OCI-LY7 (cell line): ENCODE measurements at regions not wholly inside any gene's neighbourhood (a gene's known extent, or its start where the extent isn't known, plus 50 kb on each side); places are given as distances from the start of the nearest gene placed in this dataset.

Experiments used
- BruUV-seq: library from RNA; stranded (reverse); fragments of 400-500 nt; replicated peaks from 2 replicates; lab custom pipeline; 2021; lab: Mats Ljungman, UMichigan
- CTCF ChIA-PET: fragments of 300-600 bp; sonication (Branson Sonifier 250); formaldehyde crosslinking; loops from one replicate; lab custom pipeline; 2022; ENCODE audit warnings: antibody characterized with exemption; ENCODE audit not compliant: unreplicated experiment; lab: Charles Lee
- POLR2A ChIA-PET: fragments of 300-600 bp; sonication (Branson Sonifier 250); formaldehyde crosslinking; loops from one replicate; lab custom pipeline; 2022; ENCODE audit warnings: antibody characterized with exemption; lab: Charles Lee
- DNase-seq: peaks from one replicate; pipeline ENCODE4 v3.0.0-alpha.2; 2015; ENCODE audit warnings: low spot score
- H2AFZ ChIP-seq: fragments of 200-600 bp; sonication (generic), shearing (Covaris generic); 2 replicates; pipeline ENCODE4 v1.6.1; 2014; ENCODE audit warnings: mild to moderate bottlenecking, antibody characterized with exemption, low read length, moderate library complexity
- H3K27ac ChIP-seq: fragments of 200-600 bp; sonication (generic); 2 replicates; pipeline ENCODE4 v1.5.1; 2014; ENCODE audit warnings: mixed run types, low read depth, mild to moderate bottlenecking, moderate library complexity, low read length, inconsistent platforms; ENCODE audit not compliant: poor library complexity, severe bottlenecking
- H3K36me3 ChIP-seq: fragments of 200-600 bp; sonication (generic); 2 replicates; pipeline ENCODE4 v1.6.1; 2014; ENCODE audit warnings: mild to moderate bottlenecking, antibody characterized with exemption, low read length, moderate library complexity, mixed read lengths; ENCODE audit not compliant: insufficient read depth
- H3K4me1 ChIP-seq: fragments of 200-600 bp; sonication (generic); 2 replicates; pipeline ENCODE4 v1.5.1; 2014; ENCODE audit warnings: mild to moderate bottlenecking, low read length; ENCODE audit not compliant: insufficient read depth, poor library complexity, severe bottlenecking
- H3K4me2 ChIP-seq: fragments of 200-600 bp; sonication (generic); 2 replicates; pipeline ENCODE4 v1.6.1; 2014; ENCODE audit warnings: mild to moderate bottlenecking, low read length
- H3K4me3 ChIP-seq: fragments of 200-600 bp; sonication (generic); 2 replicates; pipeline ENCODE4 v1.5.1; 2014; ENCODE audit warnings: mild to moderate bottlenecking, low read depth, low read length; ENCODE audit not compliant: poor library complexity, severe bottlenecking
- H3K79me2 ChIP-seq: fragments of 200-600 bp; sonication (generic); 2 replicates; pipeline ENCODE4 v1.6.1; 2016; ENCODE audit warnings: low read depth, mild to moderate bottlenecking, low read length, moderate library complexity, mixed read lengths; ENCODE audit not compliant: insufficient read depth
- H3K9me2 ChIP-seq: fragments of 200-600 bp; sonication (generic); 2 replicates; pipeline ENCODE4 v1.6.1; 2016; ENCODE audit warnings: mild to moderate bottlenecking, low read length, mixed read lengths; ENCODE audit not compliant: insufficient read depth
- H3K9me3 ChIP-seq: fragments of 200-600 bp; sonication (generic); 2 replicates; pipeline ENCODE4 v1.6.1; 2014; ENCODE audit warnings: mild to moderate bottlenecking, mixed run types, low read length, mixed read lengths
- H4K20me1 ChIP-seq: fragments of 200-600 bp; sonication (generic); 2 replicates; pipeline ENCODE4 v1.6.1; 2014; ENCODE audit warnings: mild to moderate bottlenecking, antibody characterized with exemption, low read length, moderate library complexity, mixed read lengths; ENCODE audit not compliant: insufficient read depth
- CTCF ChIP-seq: fragments of 200-600 bp; sonication (generic); conservative IDR thresholded peaks from 2 replicates; pipeline ENCODE4 v1.5.1; 2014; ENCODE audit warnings: mild to moderate bottlenecking, antibody characterized with exemption, low read length, moderate library complexity, mixed read lengths
- EZH2phosphoT487 ChIP-seq: fragments of 200-600 bp; sonication (generic); IDR thresholded peaks from 2 replicates; pipeline ENCODE4 v1.6.1; 2018; ENCODE audit warnings: low read depth, borderline replicate concordance, mild to moderate bottlenecking, mixed run types, antibody characterized with exemption, low read length, moderate library complexity, mixed read lengths
- intact Hi-C: fragments of 100-400 bp; cut with micrococcal nuclease; formaldehyde crosslinking; loops from one replicate; pipeline ENCODE4 v1.10.0; 2022; ENCODE audit not compliant: unreplicated experiment

- no peak for DNase-seq
- Histone ChIP-seq H3K4me1 (no peaks in the 10 kb centered on the region), H4K20me1 (no peaks in the 10 kb centered on the region), H2AFZ (no peak overlapping the region), H3K27ac (no peak overlapping the region), H3K4me3 (no peak overlapping the region), H3K36me3 (no peaks in the 10 kb centered on the region), H3K9me3 (no peaks in the 10 kb centered on the region), H3K4me2 (no peak overlapping the region), H3K9me2 (no peaks in the 10 kb centered on the region), H3K79me2 (no peaks in the 10 kb centered on the region)
- ChIA-PET CTCF (no interaction called here), POLR2A (no interaction called here)
- BruUV-seq, result no TSS peak
- intact Hi-C loops, result no loop called here
- TF ChIP-seq EZH2phosphoT487 (no peak), CTCF (no peak)
Measured at GRCh38 chr19:30215248-30215647, 156.9 kb upstream of the ZNF536 start.

GRCh38 chr19:30216453-30216852 is 155.7 kb upstream of the ZNF536 start:
- Histone ChIP-seq H3K4me3 (no peak overlapping the region), H3K36me3 (no peaks in the 10 kb centered on the region), H3K9me2 (no peaks in the 10 kb centered on the region), H3K79me2 (no peaks in the 10 kb centered on the region), H3K9me3 (no peaks in the 10 kb centered on the region), H3K27ac (no peak overlapping the region), H3K4me1 (no peaks in the 10 kb centered on the region), H2AFZ (no peak overlapping the region), H4K20me1 (no peaks in the 10 kb centered on the region), H3K4me2 (no peak overlapping the region)
- ChIA-PET POLR2A (no interaction called here), CTCF (no interaction called here)
- no peak for DNase-seq
- no TSS peak for BruUV-seq
- TF ChIP-seq CTCF, result no peak
- TF ChIP-seq EZH2phosphoT487, result no peak
- intact Hi-C loops, result no loop called here

- intact Hi-C loops, result no loop called here
- H3K9me3 ChIP-seq, result no peaks in the 10 kb centered on the region
- no peaks in the 10 kb centered on the region for H3K79me2 ChIP-seq
- H4K20me1 ChIP-seq, result no peaks in the 10 kb centered on the region
- CTCF ChIA-PET, result interaction anchor here (0.9 kb wide), 1 partner anchor 11 kb away, joined by 4 read pairs; no protein-coding TSS in a partner anchor
- BruUV-seq, result no TSS peak
- H2AFZ ChIP-seq, result no peak overlapping the region
- H3K4me1 ChIP-seq, result no peaks in the 10 kb centered on the region
- H3K4me3 ChIP-seq, result no peak overlapping the region
- no peak for TF ChIP-seq EZH2phosphoT487
- no peak for TF ChIP-seq CTCF
- H3K27ac ChIP-seq, result no peak overlapping the region
- H3K9me2 ChIP-seq, result no peaks in the 10 kb centered on the region
- POLR2A ChIA-PET, result no interaction called here
- no peak for DNase-seq
- no peaks in the 10 kb centered on the region for H3K36me3 ChIP-seq
- no peak overlapping the region for H3K4me2 ChIP-seq
Measured at GRCh38 chr19:30217461-30217860, 154.7 kb upstream of the ZNF536 start.
